Duodenal mucosa (tissue), 2 donors: ENCODE measurements at regions not wholly inside any gene's neighbourhood (a gene's known extent, or its start where the extent isn't known, plus 50 kb on each side); places are given as distances from the start of the nearest gene placed in this dataset.

ENCODE experiments used
- H3K27ac ChIP-seq: one replicate; pipeline ENCODE4 v1.7.0; 2013; ENCODE audit warnings: low read depth, low read length
- H3K27me3 ChIP-seq, 2 donors: one replicate each; pipeline ENCODE4 v1.7.0; 2013; ENCODE audit warnings: low read length in 2 of 2, control low read depth in 1 of 2; ENCODE audit not compliant: insufficient read depth in 2 of 2, control insufficient read depth in 1 of 2
- H3K36me3 ChIP-seq, 2 donors: one replicate each; pipeline ENCODE4 v1.7.0; 2013; ENCODE audit warnings: low read length in 2 of 2, control low read depth in 1 of 2; ENCODE audit not compliant: insufficient read depth in 2 of 2, control insufficient read depth in 1 of 2
- H3K4me1 ChIP-seq, 2 donors: one replicate each; pipeline ENCODE4 v1.7.0; 2013; ENCODE audit warnings: low read length in 2 of 2, control low read depth in 1 of 2; ENCODE audit not compliant: insufficient read depth in 2 of 2, control insufficient read depth in 1 of 2
- H3K4me3 ChIP-seq, 2 donors: one replicate each; pipeline ENCODE4 v1.7.0; 2013; ENCODE audit warnings: low read length in 2 of 2, low read depth in 1 of 2
- H3K9ac ChIP-seq, 2 donors: one replicate each; pipeline ENCODE4 v1.7.0; 2013; ENCODE audit warnings: low read length in 2 of 2, low read depth in 1 of 2
- H3K9me3 ChIP-seq, 2 donors: one replicate each; pipeline ENCODE4 v1.7.0; 2013; ENCODE audit warnings: low read length in 2 of 2, control low read depth in 1 of 2; ENCODE audit not compliant: control insufficient read depth in 1 of 2

GRCh38 chr3:181764544-181764943, 52.8 kb downstream of the SOX2 start:
- Histone ChIP-seq H3K9me3 (no peaks in the 10 kb centered on the region), H3K36me3 (no peaks in the 10 kb centered on the region), H3K27me3 (no peaks in the 10 kb centered on the region), H3K4me3 (no peak overlapping the region), H3K9ac (no peak overlapping the region), H3K27ac (no peak overlapping the region), H3K4me1 (no peaks in the 10 kb centered on the region)

DNA sequence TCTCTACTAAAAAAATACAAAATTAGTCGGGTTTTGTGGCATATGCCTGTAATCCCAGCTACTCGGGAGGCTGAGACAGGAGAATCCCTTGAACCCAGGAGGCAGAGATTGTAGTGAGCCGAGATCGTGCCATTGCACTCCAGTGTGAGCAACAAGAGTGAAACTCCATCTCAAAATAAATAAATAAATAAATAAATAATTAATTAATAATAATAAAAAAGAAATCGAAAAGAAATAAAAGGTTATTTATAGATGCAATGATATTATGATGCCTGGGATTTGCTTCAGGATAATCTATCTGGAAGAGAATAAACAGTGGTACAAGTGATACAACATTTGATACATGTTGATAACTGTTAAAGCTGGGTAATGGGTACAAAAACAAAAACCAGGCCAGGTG, 58.6 kb downstream of the SOX2 start:
- Histone ChIP-seq H3K9me3 (no peaks in the 10 kb centered on the region), H3K36me3 (no peaks in the 10 kb centered on the region), H3K27ac (no peak overlapping the region), H3K9ac (no peak overlapping the region), H3K4me3 (no peak overlapping the region), H3K27me3 (no peaks in the 10 kb centered on the region), H3K4me1 (no peaks in the 10 kb centered on the region)

DNA sequence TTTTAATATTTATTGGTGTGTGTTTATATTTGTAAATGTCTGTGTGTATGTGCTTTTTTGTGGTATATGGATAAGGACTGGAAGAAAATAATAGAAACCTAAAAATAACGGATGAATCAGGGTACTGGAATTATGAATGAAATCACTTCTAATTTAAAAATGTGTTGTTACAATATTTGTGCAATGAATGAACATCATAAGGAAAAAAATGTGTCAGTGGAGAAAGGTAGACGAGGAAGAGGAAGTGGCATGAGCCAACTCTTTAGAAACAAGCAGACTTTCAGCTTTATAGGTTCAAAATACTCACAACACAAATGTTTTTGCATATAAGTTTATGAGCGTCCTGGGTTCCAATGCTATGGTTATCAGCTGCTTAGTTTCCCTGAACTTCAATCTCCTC, 59.4 kb downstream of the SOX2 start:
- H3K4me3 ChIP-seq, result no peak overlapping the region
- no peaks in the 10 kb centered on the region for H3K36me3 ChIP-seq
- no peak overlapping the region for H3K9ac ChIP-seq
- no peaks in the 10 kb centered on the region for H3K4me1 ChIP-seq
- H3K9me3 ChIP-seq, result no peaks in the 10 kb centered on the region
- no peak overlapping the region for H3K27ac ChIP-seq
- no peaks in the 10 kb centered on the region for H3K27me3 ChIP-seq

DNA sequence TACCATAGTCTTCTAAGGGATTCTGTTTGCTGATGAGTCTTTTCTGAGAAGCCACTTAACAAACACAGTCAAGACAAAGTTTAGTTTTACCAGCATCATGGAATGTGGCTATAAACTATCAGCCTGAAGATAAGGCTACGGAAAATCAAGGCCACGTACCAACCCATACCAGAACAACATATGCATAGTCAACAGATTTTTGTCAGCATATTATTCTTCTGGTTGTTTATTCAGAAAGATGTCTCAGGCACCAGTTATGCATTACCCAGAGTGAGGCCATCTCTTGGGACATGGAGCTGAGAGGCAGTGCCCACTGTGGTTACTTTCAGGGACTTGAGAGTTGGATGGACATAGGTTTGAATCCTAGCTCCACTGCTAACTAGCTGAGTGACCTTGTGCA, 60.4 kb downstream of the SOX2 start:
- H3K27ac ChIP-seq, result no peak overlapping the region
- H3K27me3 ChIP-seq, result no peaks in the 10 kb centered on the region
- H3K36me3 ChIP-seq, result no peaks in the 10 kb centered on the region
- no peak overlapping the region for H3K9ac ChIP-seq
- H3K4me1 ChIP-seq, result no peaks in the 10 kb centered on the region
- no peak overlapping the region for H3K4me3 ChIP-seq
- H3K9me3 ChIP-seq, result no peaks in the 10 kb centered on the region

DNA sequence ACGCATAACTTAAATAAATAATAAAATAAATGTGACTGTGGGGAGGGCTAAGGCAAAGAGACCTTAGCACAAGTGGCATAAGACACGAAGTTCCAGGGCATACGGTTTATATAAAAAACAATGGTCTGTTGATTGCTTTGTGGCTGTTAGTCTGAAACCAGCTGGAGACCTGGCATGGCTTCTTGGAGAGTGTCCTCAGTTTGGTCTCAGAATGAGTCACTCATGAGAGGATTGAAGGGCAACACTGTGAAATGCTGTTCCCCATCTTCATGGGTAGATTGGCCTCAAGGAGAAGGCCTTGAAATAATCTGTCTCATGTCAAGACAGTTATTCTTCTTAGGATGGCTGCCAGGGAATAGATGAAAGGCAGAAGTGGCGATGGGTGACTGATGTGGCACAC, 62.2 kb downstream of the SOX2 start:
- H3K36me3 ChIP-seq, result no peaks in the 10 kb centered on the region
- H3K4me1 ChIP-seq, result no peaks in the 10 kb centered on the region
- no peaks in the 10 kb centered on the region for H3K27me3 ChIP-seq
- no peak overlapping the region for H3K9ac ChIP-seq
- H3K27ac ChIP-seq, result no peak overlapping the region
- no peaks in the 10 kb centered on the region for H3K9me3 ChIP-seq
- H3K4me3 ChIP-seq, result no peak overlapping the region

DNA sequence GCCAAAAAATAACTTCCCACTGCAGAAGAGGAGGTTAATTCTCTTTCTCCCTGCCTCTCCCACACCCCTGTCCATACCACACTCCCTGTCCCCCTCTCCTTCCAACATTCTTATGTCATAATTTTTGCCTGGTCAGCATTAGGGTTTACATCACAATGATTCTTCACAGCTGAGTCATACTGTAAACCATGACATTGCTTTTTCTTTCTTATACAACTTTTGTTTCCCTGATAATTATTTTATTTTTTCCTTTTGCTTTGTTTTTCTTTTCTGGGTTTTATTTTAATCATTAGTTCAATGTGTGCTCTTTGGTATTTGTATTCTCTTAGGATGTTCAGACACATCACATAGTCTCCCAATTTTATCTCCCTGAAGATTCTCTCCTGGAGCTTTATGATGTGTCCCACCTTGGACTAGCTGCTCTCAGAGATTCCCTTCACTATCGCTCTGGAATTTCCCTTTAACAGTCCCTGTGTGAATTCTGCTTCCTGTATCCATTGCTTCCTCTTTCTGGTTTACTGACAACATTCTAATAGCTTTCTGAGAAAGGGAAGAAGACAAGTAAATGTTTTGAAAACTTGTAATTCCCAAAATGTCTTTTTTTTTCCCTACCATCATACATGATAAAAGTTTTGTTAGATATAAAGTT, 70.7 kb downstream of the SOX2 start:
- Histone ChIP-seq H3K27me3 (no peaks in the 10 kb centered on the region), H3K4me3 (no peak overlapping the region), H3K9ac (no peak overlapping the region)

DNA sequence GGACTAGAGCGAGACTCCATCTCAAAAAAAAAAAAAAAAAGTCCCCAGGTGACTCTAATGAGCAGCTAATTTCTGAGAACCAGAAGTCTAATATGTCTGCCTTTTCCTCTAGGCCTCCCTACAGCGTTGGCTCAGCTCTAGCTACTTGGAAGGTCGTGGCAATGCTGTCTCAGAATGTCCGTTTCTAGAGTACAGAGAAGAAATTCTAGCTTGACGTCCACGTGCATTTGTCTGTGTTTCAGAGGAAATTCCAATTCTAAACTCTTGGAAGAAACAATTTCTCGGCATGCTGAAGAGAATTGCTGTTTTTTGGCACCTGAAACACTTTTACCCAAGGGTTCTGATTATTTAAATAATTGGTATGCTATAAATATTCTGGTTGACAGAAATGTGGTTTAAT, 78.8 kb downstream of the SOX2 start:
- Histone ChIP-seq H3K9me3 (no peaks in the 10 kb centered on the region), H3K27me3 (no peaks in the 10 kb centered on the region), H3K4me1 (no peaks in the 10 kb centered on the region), H3K36me3 (no peaks in the 10 kb centered on the region), H3K4me3 (no peak overlapping the region), H3K27ac (no peak overlapping the region), H3K9ac (no peak overlapping the region)

More for the DNA sequence above, 70.7 kb downstream of the SOX2 start:
- Histone ChIP-seq H3K4me1 (no peaks in the 10 kb centered on the region), H3K36me3 (no peaks in the 10 kb centered on the region), H3K27ac (no peak overlapping the region), H3K9me3 (no peaks in the 10 kb centered on the region)

GRCh38 chr3:181791056-181791955, 79.6 kb downstream of the SOX2 start:
- Histone ChIP-seq H3K27ac (no peak overlapping the region), H3K4me1 (no peaks in the 10 kb centered on the region)

GRCh38 chr3:181793006-181793405, 81.3 kb downstream of the SOX2 start:
- Histone ChIP-seq H3K9ac (no peak overlapping the region), H3K27me3 (no peaks in the 10 kb centered on the region), H3K4me1 (no peaks in the 10 kb centered on the region), H3K36me3 (no peaks in the 10 kb centered on the region), H3K4me3 (no peak overlapping the region), H3K9me3 (no peaks in the 10 kb centered on the region), H3K27ac (no peak overlapping the region)

More at GRCh38 chr3:181791056-181791955, 79.6 kb downstream of the SOX2 start:
- Histone ChIP-seq H3K36me3 (no peaks in the 10 kb centered on the region), H3K9ac (no peak overlapping the region), H3K27me3 (no peaks in the 10 kb centered on the region), H3K9me3 (no peaks in the 10 kb centered on the region), H3K4me3 (no peak overlapping the region)

DNA sequence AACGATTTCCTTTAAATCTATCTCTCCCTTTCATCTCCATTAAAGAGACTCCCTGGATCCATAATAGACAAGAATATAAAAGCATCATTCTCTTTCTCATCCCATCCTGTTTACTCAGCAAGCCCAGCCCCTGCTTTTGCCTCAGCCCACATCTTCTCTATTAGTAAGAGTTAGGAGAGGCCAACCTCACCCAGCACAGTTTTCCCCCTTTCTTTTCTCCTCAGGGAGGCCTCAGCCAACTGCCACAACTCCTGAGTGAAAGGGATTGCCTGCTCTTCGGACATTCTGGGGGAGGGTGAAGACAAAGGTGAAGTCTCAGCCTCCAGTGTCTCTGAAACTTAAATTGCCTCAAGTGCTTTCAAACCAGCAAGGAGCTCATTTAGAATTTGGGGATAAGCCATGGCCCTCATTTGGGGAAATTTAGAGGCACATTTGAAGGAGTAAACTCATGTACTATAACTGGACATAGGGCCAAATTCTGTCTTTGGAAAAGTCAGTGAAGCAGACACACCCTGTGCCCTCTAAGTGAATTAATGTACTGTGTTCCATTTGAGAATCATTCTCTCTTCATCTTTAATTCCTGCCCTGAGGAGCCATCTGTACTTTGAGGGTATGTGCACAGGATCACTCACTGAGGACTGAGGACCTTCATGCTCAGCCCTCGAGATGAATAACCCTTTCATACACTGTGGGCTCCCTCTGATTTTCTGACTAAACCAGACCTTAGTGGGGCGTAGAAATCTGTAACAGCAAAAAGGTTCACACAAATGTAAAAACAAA, 82.5 kb downstream of the SOX2 start:
- H3K4me3 ChIP-seq, result no peak overlapping the region
- no peaks in the 10 kb centered on the region for H3K9me3 ChIP-seq
- H3K9ac ChIP-seq, result no peak overlapping the region
- no peaks in the 10 kb centered on the region for H3K27me3 ChIP-seq
- no peaks in the 10 kb centered on the region for H3K36me3 ChIP-seq
- H3K27ac ChIP-seq, result no peak overlapping the region
- H3K4me1 ChIP-seq, result no peaks in the 10 kb centered on the region
